ENCODE measurements at regions not wholly inside any gene's neighbourhood (a gene's known extent, or its start where the extent isn't known, plus 50 kb on each side); places are given as distances from the start of the nearest gene placed in this dataset.
A peak's percentile ranks its signal among the peaks of the same experiment; 100 is the strongest.
"Not testable (repeated sequence)": the region's sequence is repeated elsewhere in the genome, so short reads cannot be mapped to it uniquely, and the experiment has no call there.

DNA sequence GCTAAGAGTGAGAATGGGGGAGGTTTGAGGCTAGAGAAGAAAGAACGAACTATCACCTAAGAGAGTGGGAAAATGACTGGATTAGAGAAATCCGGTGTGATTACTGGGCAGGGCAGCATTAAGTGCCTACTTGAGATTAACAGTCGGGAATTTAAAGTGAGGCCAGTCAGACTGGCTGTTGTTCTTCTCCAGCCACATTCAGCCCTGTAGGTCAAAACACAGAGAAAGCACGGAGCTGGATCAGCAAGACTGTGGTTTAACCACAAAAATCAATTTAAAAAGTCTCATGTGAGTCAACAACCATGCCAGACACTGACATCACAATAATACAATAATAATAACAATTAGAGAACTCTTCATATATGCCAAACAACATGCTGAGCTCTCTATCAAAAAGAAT lies 301.9 kb upstream of the SGK1 start:
- no peak for TF ChIP-seq SPI1 (IDR thresholded peaks at IDR 0.05; ENCODE audit: borderline replicate concordance, low read depth)
- TF ChIP-seq, protein P1, sequence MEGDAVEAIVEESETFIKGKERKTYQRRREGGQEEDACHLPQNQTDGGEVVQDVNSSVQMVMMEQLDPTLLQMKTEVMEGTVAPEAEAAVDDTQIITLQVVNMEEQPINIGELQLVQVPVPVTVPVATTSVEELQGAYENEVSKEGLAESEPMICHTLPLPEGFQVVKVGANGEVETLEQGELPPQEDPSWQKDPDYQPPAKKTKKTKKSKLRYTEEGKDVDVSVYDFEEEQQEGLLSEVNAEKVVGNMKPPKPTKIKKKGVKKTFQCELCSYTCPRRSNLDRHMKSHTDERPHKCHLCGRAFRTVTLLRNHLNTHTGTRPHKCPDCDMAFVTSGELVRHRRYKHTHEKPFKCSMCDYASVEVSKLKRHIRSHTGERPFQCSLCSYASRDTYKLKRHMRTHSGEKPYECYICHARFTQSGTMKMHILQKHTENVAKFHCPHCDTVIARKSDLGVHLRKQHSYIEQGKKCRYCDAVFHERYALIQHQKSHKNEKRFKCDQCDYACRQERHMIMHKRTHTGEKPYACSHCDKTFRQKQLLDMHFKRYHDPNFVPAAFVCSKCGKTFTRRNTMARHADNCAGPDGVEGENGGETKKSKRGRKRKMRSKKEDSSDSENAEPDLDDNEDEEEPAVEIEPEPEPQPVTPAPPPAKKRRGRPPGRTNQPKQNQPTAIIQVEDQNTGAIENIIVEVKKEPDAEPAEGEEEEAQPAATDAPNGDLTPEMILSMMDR (IDR thresholded peaks at IDR 0.05; ENCODE audit: insufficient read depth, low read length), result no peak
- no peak for TF ChIP-seq GABPA (IDR thresholded peaks at IDR 0.05; ENCODE audit: low read depth)
- Histone ChIP-seq H3K27ac (replicated peaks) (no peak overlapping the region), H3K4me3 (replicated peaks; ENCODE audit: insufficient read depth, low read length) (no peak overlapping the region), H3K27me3 (ENCODE audit: insufficient read depth, poor library complexity, severe bottlenecking) (no peaks in the 10 kb centered on the region)
- DNase-seq (ENCODE audit: low read depth in 1 of 2, low spot score in 1 of 2), result no peak

DNA sequence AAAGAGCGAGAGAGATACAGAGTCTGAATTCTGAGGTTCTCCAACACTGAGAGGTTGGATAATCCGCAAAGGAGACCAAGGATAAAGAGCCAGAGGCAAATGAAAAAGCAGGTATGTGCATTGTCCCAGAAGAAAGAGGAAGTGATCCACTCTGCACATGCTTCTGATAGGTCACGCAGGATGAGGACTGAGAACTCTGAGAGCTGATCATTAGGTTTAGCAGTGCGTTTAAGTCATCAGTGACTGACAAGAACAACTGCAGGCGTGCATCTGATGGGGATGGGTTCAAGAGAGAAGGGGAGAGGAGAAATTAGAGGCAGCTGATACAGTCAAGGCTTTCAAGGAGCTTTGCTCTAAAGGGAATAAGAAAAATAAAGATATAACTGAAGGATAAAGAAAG lies 301.2 kb upstream of the SGK1 start:
- Histone ChIP-seq H3K27me3 (ENCODE audit: insufficient read depth, poor library complexity, severe bottlenecking) (no peaks in the 10 kb centered on the region), H3K27ac (replicated peaks) (no peak overlapping the region), H3K4me3 (replicated peaks; ENCODE audit: insufficient read depth, low read length) (no peak overlapping the region)
- TF ChIP-seq SPI1 (IDR thresholded peaks at IDR 0.05; ENCODE audit: borderline replicate concordance, low read depth) (peak; percentile 88), POLR2AphosphoS5 (IDR thresholded peaks at IDR 0.05; ENCODE audit: low read depth) (no peak)
- no peak for DNase-seq (ENCODE audit: low read depth in 1 of 2, low spot score in 1 of 2)

DNA sequence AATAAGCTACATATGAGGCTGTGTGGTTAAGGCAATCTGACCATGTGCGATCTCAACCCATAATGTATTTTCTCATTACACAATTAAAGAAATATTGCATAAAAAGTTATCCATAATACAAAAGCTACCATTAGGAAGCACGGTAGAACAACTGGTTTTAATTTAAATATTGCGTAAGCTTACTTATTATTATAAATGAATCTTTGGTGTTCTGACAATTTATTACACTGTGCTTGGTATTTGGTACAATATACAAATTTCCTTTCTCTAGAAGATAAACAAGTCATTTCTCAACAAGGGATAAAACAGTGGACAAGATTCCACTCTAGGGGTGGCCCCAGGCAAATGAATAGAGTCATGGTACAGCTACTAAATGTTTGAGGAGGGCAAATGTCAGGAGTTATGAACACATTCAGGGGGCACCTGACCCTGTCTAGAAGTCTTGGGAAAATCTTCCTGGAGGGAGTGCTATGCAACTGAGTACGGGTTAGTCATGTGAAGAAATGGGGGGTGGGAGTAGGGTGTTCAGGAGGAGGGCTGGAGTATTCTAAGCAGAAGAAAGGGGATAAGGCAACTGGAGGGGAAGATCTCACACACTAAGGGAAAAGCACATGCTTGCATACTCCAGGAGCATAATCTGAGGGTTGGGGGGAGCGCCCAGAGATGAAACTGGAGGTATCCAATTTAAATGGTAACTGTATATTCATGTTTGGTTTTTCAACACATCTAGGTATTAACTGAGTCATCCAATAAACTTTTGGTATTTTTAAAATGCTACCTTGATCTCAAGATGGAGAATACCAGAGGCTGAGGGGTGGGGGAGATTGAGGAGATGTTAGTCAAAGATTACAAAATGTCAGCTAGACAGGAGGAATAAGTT lies 296.9 kb upstream of the SGK1 start:
- Histone ChIP-seq H3K27ac (replicated peaks) (no peak overlapping the region), H3K27me3 (ENCODE audit: insufficient read depth, poor library complexity, severe bottlenecking) (no peaks in the 10 kb centered on the region), H3K4me3 (replicated peaks; ENCODE audit: insufficient read depth, low read length) (no peak overlapping the region)
- TF ChIP-seq, protein P1 (IDR thresholded peaks at IDR 0.05; ENCODE audit: insufficient read depth, low read length), result no peak
- TF ChIP-seq POLR2AphosphoS5 (IDR thresholded peaks at IDR 0.05; ENCODE audit: low read depth) (no peak), SPI1 (IDR thresholded peaks at IDR 0.05; ENCODE audit: borderline replicate concordance, low read depth) (no peak)
- DNase-seq (ENCODE audit: low read depth in 1 of 2, low spot score in 1 of 2), result no peak

DNA sequence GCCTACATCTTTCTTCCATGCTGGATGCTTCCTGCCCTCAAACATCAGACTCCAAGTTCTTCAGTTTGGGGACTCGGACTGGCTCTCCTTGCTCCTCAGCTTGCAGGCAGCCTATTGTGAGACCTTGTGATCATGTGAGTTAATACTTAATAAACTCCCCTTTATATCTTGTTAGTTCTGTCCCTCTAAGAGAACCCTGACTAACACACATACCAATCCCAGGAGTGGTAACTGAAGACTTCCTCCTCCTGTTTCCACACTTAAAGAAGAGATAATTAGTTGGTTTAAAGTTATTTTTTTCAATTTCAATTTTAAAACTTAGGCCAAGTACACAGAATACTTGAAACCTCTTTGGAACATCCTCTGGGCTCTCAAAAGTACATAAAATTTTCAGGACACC lies 294.2 kb upstream of the SGK1 start:
- not testable (repeated sequence) for H3K27ac ChIP-seq (replicated peaks); H3K27me3 ChIP-seq (ENCODE audit: insufficient read depth, poor library complexity, severe bottlenecking); H3K4me3 ChIP-seq (replicated peaks; ENCODE audit: insufficient read depth, low read length); DNase-seq (ENCODE audit: low read depth in 1 of 2, low spot score in 1 of 2)

DNA sequence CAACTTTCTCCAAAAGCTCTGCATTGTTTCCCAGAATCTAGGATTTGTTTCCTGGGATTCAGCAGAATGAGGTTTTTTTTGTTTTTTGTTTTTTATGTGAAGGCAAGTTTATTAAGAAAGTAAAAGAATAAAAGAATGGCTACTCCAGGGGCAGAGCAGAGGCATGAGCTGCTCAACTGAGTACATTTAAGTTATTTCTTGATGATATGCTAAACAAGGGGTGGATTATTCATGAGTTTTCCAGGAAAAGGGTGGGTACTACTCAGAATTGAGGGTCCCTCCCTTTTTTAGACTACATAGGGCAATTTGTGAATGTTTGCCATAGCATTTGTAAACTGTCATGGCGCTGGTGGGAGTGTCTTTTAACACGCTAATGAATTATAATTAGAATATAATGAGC lies 292.5 kb upstream of the SGK1 start:
- H3K27ac ChIP-seq (replicated peaks), result no peak overlapping the region
- DNase-seq (ENCODE audit: low read depth in 1 of 2, low spot score in 1 of 2), result no peak
- no peak for TF ChIP-seq POLR2AphosphoS5 (IDR thresholded peaks at IDR 0.05; ENCODE audit: low read depth)
- no peak for TF ChIP-seq GABPA (IDR thresholded peaks at IDR 0.05; ENCODE audit: low read depth)
- TF ChIP-seq, protein P1 (IDR thresholded peaks at IDR 0.05; ENCODE audit: insufficient read depth, low read length), result no peak
- no peak for TF ChIP-seq SPI1 (IDR thresholded peaks at IDR 0.05; ENCODE audit: borderline replicate concordance, low read depth)
- TF ChIP-seq, protein P2, sequence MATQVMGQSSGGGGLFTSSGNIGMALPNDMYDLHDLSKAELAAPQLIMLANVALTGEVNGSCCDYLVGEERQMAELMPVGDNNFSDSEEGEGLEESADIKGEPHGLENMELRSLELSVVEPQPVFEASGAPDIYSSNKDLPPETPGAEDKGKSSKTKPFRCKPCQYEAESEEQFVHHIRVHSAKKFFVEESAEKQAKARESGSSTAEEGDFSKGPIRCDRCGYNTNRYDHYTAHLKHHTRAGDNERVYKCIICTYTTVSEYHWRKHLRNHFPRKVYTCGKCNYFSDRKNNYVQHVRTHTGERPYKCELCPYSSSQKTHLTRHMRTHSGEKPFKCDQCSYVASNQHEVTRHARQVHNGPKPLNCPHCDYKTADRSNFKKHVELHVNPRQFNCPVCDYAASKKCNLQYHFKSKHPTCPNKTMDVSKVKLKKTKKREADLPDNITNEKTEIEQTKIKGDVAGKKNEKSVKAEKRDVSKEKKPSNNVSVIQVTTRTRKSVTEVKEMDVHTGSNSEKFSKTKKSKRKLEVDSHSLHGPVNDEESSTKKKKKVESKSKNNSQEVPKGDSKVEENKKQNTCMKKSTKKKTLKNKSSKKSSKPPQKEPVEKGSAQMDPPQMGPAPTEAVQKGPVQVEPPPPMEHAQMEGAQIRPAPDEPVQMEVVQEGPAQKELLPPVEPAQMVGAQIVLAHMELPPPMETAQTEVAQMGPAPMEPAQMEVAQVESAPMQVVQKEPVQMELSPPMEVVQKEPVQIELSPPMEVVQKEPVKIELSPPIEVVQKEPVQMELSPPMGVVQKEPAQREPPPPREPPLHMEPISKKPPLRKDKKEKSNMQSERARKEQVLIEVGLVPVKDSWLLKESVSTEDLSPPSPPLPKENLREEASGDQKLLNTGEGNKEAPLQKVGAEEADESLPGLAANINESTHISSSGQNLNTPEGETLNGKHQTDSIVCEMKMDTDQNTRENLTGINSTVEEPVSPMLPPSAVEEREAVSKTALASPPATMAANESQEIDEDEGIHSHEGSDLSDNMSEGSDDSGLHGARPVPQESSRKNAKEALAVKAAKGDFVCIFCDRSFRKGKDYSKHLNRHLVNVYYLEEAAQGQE (IDR thresholded peaks at IDR 0.05; ENCODE audit: insufficient replicate concordance, low read depth), result no peak
- no peak overlapping the region for H3K4me3 ChIP-seq (replicated peaks; ENCODE audit: insufficient read depth, low read length)
- H3K27me3 ChIP-seq (ENCODE audit: insufficient read depth, poor library complexity, severe bottlenecking), result no peaks in the 10 kb centered on the region

Measured in HL-60 (cell line).